ENCODE measurements at regions not wholly inside any gene's neighbourhood (a gene's known extent, or its start where the extent isn't known, plus 50 kb on each side); places are given as distances from the start of the nearest gene placed in this dataset.

- TF ChIP-seq CTCF (IDR thresholded peaks at IDR 0.05; ENCODE audit: low read depth, low read length), result no peak
- no peak for TF ChIP-seq EZH2phosphoT487 (IDR thresholded peaks at IDR 0.05; ENCODE audit: low read depth)
Observed at GRCh38 chr6:163761481-163761880, 347.0 kb downstream of the QKI start.
